ENCODE measurements at regions not wholly inside any gene's neighbourhood (a gene's known extent, or its start where the extent isn't known, plus 50 kb on each side); places are given as distances from the start of the nearest gene placed in this dataset.
"Not testable (repeated sequence)": the region's sequence is repeated elsewhere in the genome, so short reads cannot be mapped to it uniquely, and the experiment has no call there.

- no peaks in the 10 kb centered on the region for H3K9me3 Mint-ChIP-seq
- H3K36me3 Mint-ChIP-seq (ENCODE audit: insufficient read depth) = no peaks in the 10 kb centered on the region
- DNase-seq (no peak), ATAC-seq (no peak)
- peaks cover under 1% of the 10 kb centered on the region for H3K27me3 Mint-ChIP-seq (ENCODE audit: low read depth)
- no peaks in the 10 kb centered on the region for H3K4me1 Mint-ChIP-seq (ENCODE audit: low read depth)
- no peak overlapping the region for H3K4me3 Mint-ChIP-seq
Observed at GRCh38 chr7:34330308-34330707, 327.7 kb upstream of the NPSR1 start.

- H3K4me1 Mint-ChIP-seq (ENCODE audit: low read depth) = no peaks in the 10 kb centered on the region
- DNase-seq (no peak), ATAC-seq (no peak)
- no peaks in the 10 kb centered on the region for H3K36me3 Mint-ChIP-seq (ENCODE audit: insufficient read depth)
- H3K4me3 Mint-ChIP-seq = no peak overlapping the region
- H3K9me3 Mint-ChIP-seq = no peaks in the 10 kb centered on the region
- no peaks in the 10 kb centered on the region for H3K27me3 Mint-ChIP-seq (ENCODE audit: low read depth)
Observed at GRCh38 chr7:34331102-34331501, 326.9 kb upstream of the NPSR1 start.

- Mint-ChIP-seq H3K4me1 (ENCODE audit: low read depth) (no peaks in the 10 kb centered on the region), H3K27me3 (ENCODE audit: low read depth) (no peaks in the 10 kb centered on the region), H3K9me3 (no peaks in the 10 kb centered on the region), H3K4me3 (no peak overlapping the region), H3K36me3 (ENCODE audit: insufficient read depth) (no peaks in the 10 kb centered on the region)
- ATAC-seq (no peak), DNase-seq (no peak)
Observed at GRCh38 chr7:34332006-34332405, 326.0 kb upstream of the NPSR1 start.

- no peak for ATAC-seq
- Mint-ChIP-seq H3K36me3 (ENCODE audit: insufficient read depth) (no peaks in the 10 kb centered on the region), H3K9me3 (peaks cover 2% of the 10 kb centered on the region), H3K4me3 (no peak overlapping the region), H3K27me3 (ENCODE audit: low read depth) (no peaks in the 10 kb centered on the region), H3K4me1 (ENCODE audit: low read depth) (no peaks in the 10 kb centered on the region)
- no peak for DNase-seq
Observed at GRCh38 chr7:34333184-34333583, 324.8 kb upstream of the NPSR1 start.

- Mint-ChIP-seq H3K27me3 (ENCODE audit: low read depth) (no peaks in the 10 kb centered on the region), H3K4me1 (ENCODE audit: low read depth) (no peaks in the 10 kb centered on the region), H3K9me3 (peaks cover 6% of the 10 kb centered on the region), H3K36me3 (ENCODE audit: insufficient read depth) (no peaks in the 10 kb centered on the region), H3K4me3 (no peak overlapping the region)
- DNase-seq (no peak), ATAC-seq (no peak)
Observed at GRCh38 chr7:34333925-34334324, 324.1 kb upstream of the NPSR1 start.

- no peak for ATAC-seq
- H3K27me3 Mint-ChIP-seq (ENCODE audit: low read depth) = no peaks in the 10 kb centered on the region
- H3K4me1 Mint-ChIP-seq (ENCODE audit: low read depth) = no peaks in the 10 kb centered on the region
- peaks cover 9% of the 10 kb centered on the region for H3K9me3 Mint-ChIP-seq
- H3K4me3 Mint-ChIP-seq = no peak overlapping the region
- no peaks in the 10 kb centered on the region for H3K36me3 Mint-ChIP-seq (ENCODE audit: insufficient read depth)
- DNase-seq = no peak
Observed at GRCh38 chr7:34337163-34337562, 320.9 kb upstream of the NPSR1 start.

GRCh38 chr7:34338961-34339526, 319.0 kb upstream of the NPSR1 start:
- H3K4me3 Mint-ChIP-seq = no peak overlapping the region
- ATAC-seq (no peak), DNase-seq (no peak)
- no peaks in the 10 kb centered on the region for H3K27me3 Mint-ChIP-seq (ENCODE audit: low read depth)
- H3K36me3 Mint-ChIP-seq (ENCODE audit: insufficient read depth) = no peaks in the 10 kb centered on the region
- peaks cover 9% of the 10 kb centered on the region for H3K9me3 Mint-ChIP-seq
- H3K4me1 Mint-ChIP-seq (ENCODE audit: low read depth) = no peaks in the 10 kb centered on the region

- Mint-ChIP-seq H3K36me3 (ENCODE audit: insufficient read depth) (no peaks in the 10 kb centered on the region), H3K4me3 (no peak overlapping the region), H3K27me3 (ENCODE audit: low read depth) (no peaks in the 10 kb centered on the region), H3K9me3 (peaks cover 9% of the 10 kb centered on the region), H3K4me1 (ENCODE audit: low read depth) (no peaks in the 10 kb centered on the region)
- no peak for ATAC-seq
- no peak for DNase-seq
Observed at GRCh38 chr7:34341326-34341725, 316.7 kb upstream of the NPSR1 start.

- Mint-ChIP-seq H3K9me3 (peaks cover 9% of the 10 kb centered on the region), H3K4me3 (no peak overlapping the region), H3K4me1 (ENCODE audit: low read depth) (no peaks in the 10 kb centered on the region), H3K36me3 (ENCODE audit: insufficient read depth) (no peaks in the 10 kb centered on the region), H3K27me3 (ENCODE audit: low read depth) (no peaks in the 10 kb centered on the region)
- DNase-seq (no peak), ATAC-seq (no peak)
Observed at GRCh38 chr7:34342387-34342786, 315.6 kb upstream of the NPSR1 start.

GRCh38 chr7:34343667-34344066, 314.4 kb upstream of the NPSR1 start:
- Mint-ChIP-seq H3K36me3 (ENCODE audit: insufficient read depth) (no peaks in the 10 kb centered on the region), H3K4me1 (ENCODE audit: low read depth) (no peaks in the 10 kb centered on the region), H3K27me3 (ENCODE audit: low read depth) (no peaks in the 10 kb centered on the region), H3K4me3 (no peak overlapping the region), H3K9me3 (peaks cover 3% of the 10 kb centered on the region)
- DNase-seq (no peak), ATAC-seq (no peak)

- DNase-seq = no peak
- H3K4me1 Mint-ChIP-seq (ENCODE audit: low read depth) = no peaks in the 10 kb centered on the region
- no peaks in the 10 kb centered on the region for H3K9me3 Mint-ChIP-seq
- H3K27me3 Mint-ChIP-seq (ENCODE audit: low read depth) = no peaks in the 10 kb centered on the region
- H3K36me3 Mint-ChIP-seq (ENCODE audit: insufficient read depth) = no peaks in the 10 kb centered on the region
- no peak for ATAC-seq
- H3K4me3 Mint-ChIP-seq = no peak overlapping the region
Observed at GRCh38 chr7:34354011-34354410, 304.0 kb upstream of the NPSR1 start.

- no peaks in the 10 kb centered on the region for H3K4me1 Mint-ChIP-seq (ENCODE audit: low read depth)
- H3K27me3 Mint-ChIP-seq (ENCODE audit: low read depth) = no peaks in the 10 kb centered on the region
- H3K9me3 Mint-ChIP-seq = no peaks in the 10 kb centered on the region
- DNase-seq = no peak
- ATAC-seq = no peak
- no peak overlapping the region for H3K4me3 Mint-ChIP-seq
- H3K36me3 Mint-ChIP-seq (ENCODE audit: insufficient read depth) = no peaks in the 10 kb centered on the region
Observed at GRCh38 chr7:34354899-34355298, 303.1 kb upstream of the NPSR1 start.

- no peak for DNase-seq
- H3K4me1 Mint-ChIP-seq (ENCODE audit: low read depth) = no peaks in the 10 kb centered on the region
- H3K36me3 Mint-ChIP-seq (ENCODE audit: insufficient read depth) = no peaks in the 10 kb centered on the region
- H3K27me3 Mint-ChIP-seq (ENCODE audit: low read depth) = no peaks in the 10 kb centered on the region
- no peaks in the 10 kb centered on the region for H3K9me3 Mint-ChIP-seq
- H3K4me3 Mint-ChIP-seq = no peak overlapping the region
- ATAC-seq = no peak
Observed at GRCh38 chr7:34357068-34357467, 300.9 kb upstream of the NPSR1 start.

GRCh38 chr7:34357946-34358345, 300.1 kb upstream of the NPSR1 start:
- Mint-ChIP-seq H3K4me1 (ENCODE audit: low read depth) (no peaks in the 10 kb centered on the region), H3K36me3 (ENCODE audit: insufficient read depth) (no peaks in the 10 kb centered on the region), H3K4me3 (no peak overlapping the region), H3K27me3 (ENCODE audit: low read depth) (no peaks in the 10 kb centered on the region), H3K9me3 (no peaks in the 10 kb centered on the region)
- no peak for ATAC-seq
- no peak for DNase-seq

- not testable (repeated sequence) for H3K9me3 Mint-ChIP-seq; DNase-seq; H3K27me3 Mint-ChIP-seq (ENCODE audit: low read depth); H3K4me3 Mint-ChIP-seq; ATAC-seq; H3K4me1 Mint-ChIP-seq (ENCODE audit: low read depth); H3K36me3 Mint-ChIP-seq (ENCODE audit: insufficient read depth)
Observed at GRCh38 chr7:34358578-34358977, 299.4 kb upstream of the NPSR1 start.

- Mint-ChIP-seq H3K9me3 (no peaks in the 10 kb centered on the region), H3K36me3 (ENCODE audit: insufficient read depth) (no peaks in the 10 kb centered on the region)
- no peak for ATAC-seq
Observed at GRCh38 chr7:34361663-34362250, 296.3 kb upstream of the NPSR1 start.

More at GRCh38 chr7:34361663-34362250, 296.3 kb upstream of the NPSR1 start:
- Mint-ChIP-seq H3K27me3 (ENCODE audit: low read depth) (no peaks in the 10 kb centered on the region), H3K4me1 (ENCODE audit: low read depth) (no peaks in the 10 kb centered on the region), H3K4me3 (no peak overlapping the region)
- no peak for DNase-seq
